ENCODE measurements at regions not wholly inside any gene's neighbourhood (a gene's known extent, or its start where the extent isn't known, plus 50 kb on each side); places are given as distances from the start of the nearest gene placed in this dataset.

- no peak for DNase-seq (ENCODE audit: low read depth in 2 of 2)
Measured at GRCh38 chr10:64209561-64209960, 688.4 kb downstream of the REEP3 start.

- no peak for DNase-seq (ENCODE audit: low read depth in 2 of 2)
Measured at GRCh38 chr10:64210211-64210610, 689.0 kb downstream of the REEP3 start.

- no peak for DNase-seq (ENCODE audit: low read depth in 2 of 2)
Measured at GRCh38 chr10:64211466-64211865, 690.3 kb downstream of the REEP3 start.

GRCh38 chr10:64215088-64215487 is 693.9 kb downstream of the REEP3 start:
- no peak for DNase-seq (ENCODE audit: low read depth in 2 of 2)

- no peak for DNase-seq (ENCODE audit: low read depth in 2 of 2)
Measured at GRCh38 chr10:64219271-64220025, 698.2 kb downstream of the REEP3 start.

- DNase-seq (ENCODE audit: low read depth in 2 of 2): no peak
Measured at GRCh38 chr10:64234489-64234888, 713.3 kb downstream of the REEP3 start.

GRCh38 chr10:64257704-64258103 is 736.5 kb downstream of the REEP3 start:
- DNase-seq (ENCODE audit: low read depth in 2 of 2): no peak

GRCh38 chr10:64261092-64261491 is 739.9 kb downstream of the REEP3 start:
- no peak for DNase-seq (ENCODE audit: low read depth in 2 of 2)

- DNase-seq (ENCODE audit: low read depth in 2 of 2): no peak
Measured at GRCh38 chr10:64261676-64262075, 740.5 kb downstream of the REEP3 start.

- no peak for DNase-seq (ENCODE audit: low read depth in 2 of 2)
Measured at GRCh38 chr10:64265961-64266360, 744.8 kb downstream of the REEP3 start.

GRCh38 chr10:64271508-64271907 is 750.3 kb downstream of the REEP3 start:
- DNase-seq (ENCODE audit: low read depth in 2 of 2): no peak

- DNase-seq (ENCODE audit: low read depth in 2 of 2): no peak
Measured at GRCh38 chr10:64271983-64272382, 750.8 kb downstream of the REEP3 start.

GRCh38 chr10:64275001-64275400 is 753.8 kb downstream of the REEP3 start:
- DNase-seq (ENCODE audit: low read depth in 2 of 2): no peak

- no peak for DNase-seq (ENCODE audit: low read depth in 2 of 2)
Measured at GRCh38 chr10:64275774-64276173, 754.6 kb downstream of the REEP3 start.

GRCh38 chr10:64277536-64277935 is 756.3 kb downstream of the REEP3 start:
- DNase-seq (ENCODE audit: low read depth in 2 of 2): no peak

- DNase-seq (ENCODE audit: low read depth in 2 of 2): no peak
Measured at GRCh38 chr10:64283621-64284020, 762.4 kb downstream of the REEP3 start.

- DNase-seq (ENCODE audit: low read depth in 2 of 2): no peak
Measured at GRCh38 chr10:64286533-64286932, 765.3 kb downstream of the REEP3 start.

- DNase-seq (ENCODE audit: low read depth in 2 of 2): no peak
Measured at GRCh38 chr10:64288404-64288803, 767.2 kb downstream of the REEP3 start.

GRCh38 chr10:64303566-64303965 is 782.4 kb downstream of the REEP3 start:
- no peak for DNase-seq (ENCODE audit: low read depth in 2 of 2)

- DNase-seq (ENCODE audit: low read depth in 2 of 2): no peak
Measured at GRCh38 chr10:64306729-64307327, 785.6 kb downstream of the REEP3 start.

- DNase-seq (ENCODE audit: low read depth in 2 of 2): no peak
Measured at GRCh38 chr10:64312876-64313275, 791.7 kb downstream of the REEP3 start.

GRCh38 chr10:64313967-64314366 is 792.8 kb downstream of the REEP3 start:
- no peak for DNase-seq (ENCODE audit: low read depth in 2 of 2)

GRCh38 chr10:64316416-64316815 is 795.2 kb downstream of the REEP3 start:
- DNase-seq (ENCODE audit: low read depth in 2 of 2): no peak

- DNase-seq (ENCODE audit: low read depth in 2 of 2): no peak
Measured at GRCh38 chr10:64316833-64317232, 795.6 kb downstream of the REEP3 start.
